ENCODE measurements at regions not wholly inside any gene's neighbourhood (a gene's known extent, or its start where the extent isn't known, plus 50 kb on each side); places are given as distances from the start of the nearest gene placed in this dataset.

DNA sequence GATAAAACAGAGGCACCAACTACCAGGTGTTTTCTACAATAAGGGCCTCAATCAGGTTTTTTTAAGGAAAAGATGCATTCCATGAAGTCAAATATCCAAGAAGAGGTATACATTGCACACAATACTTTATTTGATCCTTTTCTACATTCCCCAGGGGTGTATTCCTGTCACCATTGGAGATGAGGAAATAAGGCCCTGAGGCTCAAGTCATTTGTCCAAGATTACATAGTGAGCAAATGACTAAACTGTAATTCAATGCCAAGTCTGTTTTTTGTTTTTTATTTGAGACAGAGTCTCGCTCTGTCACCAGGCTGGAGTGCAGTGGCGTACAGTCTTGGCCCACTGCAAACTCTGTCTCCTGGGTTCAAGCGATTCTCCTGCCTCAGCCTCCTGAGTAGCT lies 69.2 kb upstream of the CDYL start:
- TF ChIP-seq, protein P1, sequence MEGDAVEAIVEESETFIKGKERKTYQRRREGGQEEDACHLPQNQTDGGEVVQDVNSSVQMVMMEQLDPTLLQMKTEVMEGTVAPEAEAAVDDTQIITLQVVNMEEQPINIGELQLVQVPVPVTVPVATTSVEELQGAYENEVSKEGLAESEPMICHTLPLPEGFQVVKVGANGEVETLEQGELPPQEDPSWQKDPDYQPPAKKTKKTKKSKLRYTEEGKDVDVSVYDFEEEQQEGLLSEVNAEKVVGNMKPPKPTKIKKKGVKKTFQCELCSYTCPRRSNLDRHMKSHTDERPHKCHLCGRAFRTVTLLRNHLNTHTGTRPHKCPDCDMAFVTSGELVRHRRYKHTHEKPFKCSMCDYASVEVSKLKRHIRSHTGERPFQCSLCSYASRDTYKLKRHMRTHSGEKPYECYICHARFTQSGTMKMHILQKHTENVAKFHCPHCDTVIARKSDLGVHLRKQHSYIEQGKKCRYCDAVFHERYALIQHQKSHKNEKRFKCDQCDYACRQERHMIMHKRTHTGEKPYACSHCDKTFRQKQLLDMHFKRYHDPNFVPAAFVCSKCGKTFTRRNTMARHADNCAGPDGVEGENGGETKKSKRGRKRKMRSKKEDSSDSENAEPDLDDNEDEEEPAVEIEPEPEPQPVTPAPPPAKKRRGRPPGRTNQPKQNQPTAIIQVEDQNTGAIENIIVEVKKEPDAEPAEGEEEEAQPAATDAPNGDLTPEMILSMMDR (IDR thresholded peaks at IDR 0.05): no peak
- TF ChIP-seq POLR2A (IDR thresholded peaks at IDR 0.05): no peak

Measured in adrenal gland (tissue), 5 donors.